Mesendoderm (in vitro differentiated cells): ENCODE measurements at regions not wholly inside any gene's neighbourhood (a gene's known extent, or its start where the extent isn't known, plus 50 kb on each side); places are given as distances from the start of the nearest gene placed in this dataset.

ENCODE experiments used
- DNase-seq: peaks from one replicate; pipeline ENCODE4 v3.0.0; 2013
- H2AK5ac ChIP-seq: 2 replicates; pipeline ENCODE4 v1.6.1; 2013; ENCODE audit warnings: low read length, inconsistent platforms
- H2BK120ac ChIP-seq: 2 replicates; pipeline ENCODE4 v1.6.1; 2013; ENCODE audit warnings: low read depth, mild to moderate bottlenecking, low read length, moderate library complexity, mixed read lengths
- H2BK15ac ChIP-seq: replicated peaks from 2 replicates; pipeline ENCODE4 v1.6.1; 2013; ENCODE audit warnings: low read depth, mild to moderate bottlenecking, moderate library complexity
- H2BK5ac ChIP-seq: 2 replicates; pipeline ENCODE4 v1.6.1; 2013; ENCODE audit warnings: low read length, inconsistent platforms
- H3K18ac ChIP-seq: 2 replicates; pipeline ENCODE4 v1.6.1; 2013; ENCODE audit warnings: mild to moderate bottlenecking, low read length, mixed read lengths
- H3K23ac ChIP-seq: one replicate; pipeline ENCODE4 v1.6.1; 2013; ENCODE audit warnings: low read length
- H3K27ac ChIP-seq: 2 replicates; pipeline ENCODE4 v1.5.1; 2013; ENCODE audit warnings: low read depth, mild to moderate bottlenecking, inconsistent platforms, low read length, moderate library complexity
- H3K27me3 ChIP-seq: 2 replicates; pipeline ENCODE4 v1.6.1; 2013; ENCODE audit warnings: low read length, control low read depth, mild to moderate bottlenecking, inconsistent platforms; ENCODE audit not compliant: insufficient read depth, poor library complexity
- H3K36me3 ChIP-seq: 2 replicates; pipeline ENCODE4 v1.6.1; 2013; ENCODE audit warnings: low read length, inconsistent platforms; ENCODE audit not compliant: control insufficient read depth, insufficient read depth
- H3K4ac ChIP-seq: one replicate; pipeline ENCODE4 v1.6.1; 2013; ENCODE audit warnings: low read depth, mild to moderate bottlenecking, low read length, moderate library complexity
- H3K4me1 ChIP-seq: 2 replicates; pipeline ENCODE4 v1.6.1; 2013; ENCODE audit warnings: low read depth, low read length, inconsistent platforms; ENCODE audit not compliant: control insufficient read depth
- H3K4me2 ChIP-seq: 2 replicates; pipeline ENCODE4 v1.6.1; 2013; ENCODE audit warnings: low read length
- H3K4me3 ChIP-seq: 2 replicates; pipeline ENCODE4 v1.5.1; 2013; ENCODE audit warnings: mild to moderate bottlenecking, low read length
- H3K56ac ChIP-seq: one replicate; pipeline ENCODE4 v1.6.1; 2013; ENCODE audit warnings: low read length
- H3K79me1 ChIP-seq: 2 replicates; pipeline ENCODE4 v1.6.1; 2013; ENCODE audit warnings: low read length, inconsistent platforms
- H3K79me2 ChIP-seq: 2 replicates; pipeline ENCODE4 v1.6.1; 2013; ENCODE audit warnings: mild to moderate bottlenecking, low read length; ENCODE audit not compliant: control insufficient read depth, insufficient read depth
- H3K9ac ChIP-seq: 2 replicates; pipeline ENCODE4 v1.6.1; 2013; ENCODE audit warnings: low read length, inconsistent platforms
- H4K5ac ChIP-seq: one replicate; pipeline ENCODE4 v1.6.1; 2013; ENCODE audit warnings: low read length
- H4K8ac ChIP-seq: one replicate; pipeline ENCODE4 v1.6.1; 2013; ENCODE audit warnings: low read depth, mild to moderate bottlenecking, control low read depth, low read length, moderate library complexity
- WGBS: extraction: QIAGEN DNeasy Blood & Tissue Kit; methylation state at CpG from one replicate; pipeline ENCODE4 v1.1.7; 2013; ENCODE audit warnings: low lambda C conversion rate, missing lambda C conversion rate; ENCODE audit not compliant: insufficient coverage; ENCODE audit errors: extremely low coverage; 5-methylcytosine and 5-hydroxymethylcytosine counted together

GRCh38 chr12:53816360-53817020, 64.7 kb upstream of the CISTR start:
- no peaks in the 10 kb centered on the region for H3K79me2 ChIP-seq
- no peak overlapping the region for H3K23ac ChIP-seq
- no peak overlapping the region for H2AK5ac ChIP-seq
- no peak overlapping the region for H3K9ac ChIP-seq
- no peaks in the 10 kb centered on the region for H3K36me3 ChIP-seq
- H4K5ac ChIP-seq: no peak overlapping the region
- H2BK5ac ChIP-seq: no peak overlapping the region
- no peak overlapping the region for H2BK120ac ChIP-seq
- H3K4me2 ChIP-seq: no peak overlapping the region
- no peak overlapping the region for H4K8ac ChIP-seq
- no peaks in the 10 kb centered on the region for H3K4me1 ChIP-seq
- H3K27me3 ChIP-seq: no peaks in the 10 kb centered on the region
- no peak overlapping the region for H3K18ac ChIP-seq
- no peak overlapping the region for H2BK15ac ChIP-seq
- no peak overlapping the region for H3K27ac ChIP-seq
- no peak overlapping the region for H3K56ac ChIP-seq
- no peak for DNase-seq
- H3K4ac ChIP-seq: no peak overlapping the region
- H3K4me3 ChIP-seq: no peak overlapping the region
- WGBS: no CpG with 5 or more reads among the region's 4 CpGs
- H3K79me1 ChIP-seq: no peaks in the 10 kb centered on the region

DNA sequence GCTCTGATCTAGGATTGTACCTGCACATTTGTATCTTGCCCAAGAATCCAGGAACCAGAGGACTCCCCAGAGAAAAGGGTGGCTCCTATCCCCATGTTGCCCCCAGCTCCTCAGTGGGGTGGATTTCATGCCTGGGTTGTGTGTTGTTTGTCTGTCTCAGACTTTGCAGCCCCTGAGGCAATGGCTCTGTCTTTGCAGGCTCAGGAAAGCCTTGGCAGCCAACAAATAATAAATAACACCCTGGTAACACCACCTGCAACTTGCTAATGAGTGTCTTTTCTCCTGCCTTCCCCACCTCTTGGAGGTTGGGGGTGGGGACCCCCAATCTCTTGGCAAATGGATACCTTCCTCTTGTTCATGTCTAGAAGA, 65.2 kb upstream of the CISTR start:
- Histone ChIP-seq H3K27me3 (no peaks in the 10 kb centered on the region), H4K8ac (no peak overlapping the region), H3K27ac (no peak overlapping the region), H3K18ac (no peak overlapping the region), H3K4ac (no peak overlapping the region), H3K4me2 (no peak overlapping the region), H3K36me3 (no peaks in the 10 kb centered on the region), H3K4me3 (no peak overlapping the region), H3K9ac (no peak overlapping the region), H3K79me2 (no peaks in the 10 kb centered on the region), H3K23ac (no peak overlapping the region), H2AK5ac (no peak overlapping the region), H2BK120ac (no peak overlapping the region), H4K5ac (no peak overlapping the region), H3K56ac (no peak overlapping the region), H3K79me1 (no peaks in the 10 kb centered on the region), H2BK5ac (no peak overlapping the region), H2BK15ac (no peak overlapping the region), H3K4me1 (no peaks in the 10 kb centered on the region)
- no peak for DNase-seq

DNA sequence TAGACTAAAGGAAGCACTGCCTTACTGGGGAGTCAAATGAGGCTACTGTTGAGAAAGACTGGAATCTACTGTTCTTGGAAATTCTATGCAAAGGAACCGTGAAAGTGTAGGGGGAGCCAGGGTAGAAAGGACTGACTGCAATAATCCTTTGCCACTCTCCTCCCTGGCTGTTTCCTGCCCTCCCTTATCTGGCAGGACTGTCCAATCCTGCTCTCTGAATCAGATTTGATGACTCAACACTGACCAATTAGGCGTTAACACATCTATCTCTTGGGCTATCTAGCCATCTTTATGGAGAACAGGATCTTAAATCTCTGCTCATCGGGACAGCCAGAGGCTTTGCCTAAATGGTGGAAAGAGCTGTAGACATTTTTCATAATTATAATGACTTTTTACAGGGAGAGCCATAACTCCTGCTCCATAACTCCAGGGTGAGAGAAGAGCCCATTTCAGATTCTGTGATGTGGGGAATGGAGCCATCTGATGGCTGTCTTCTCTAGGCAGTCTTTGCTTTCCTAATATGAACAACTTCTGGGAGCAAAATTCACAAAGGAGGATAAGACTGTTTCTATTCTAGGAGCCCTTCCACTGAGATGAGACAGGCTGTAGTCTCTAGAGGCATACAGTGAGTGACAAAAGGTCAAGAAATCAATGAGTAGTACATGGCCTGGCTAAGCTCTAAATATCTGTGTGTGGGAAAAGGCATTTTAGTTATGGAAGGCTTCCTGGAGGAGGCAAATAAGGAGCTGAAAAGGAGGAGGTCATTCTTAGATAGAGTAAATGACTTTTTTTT, 68.9 kb upstream of the CISTR start:
- Histone ChIP-seq H3K23ac (no peak overlapping the region), H3K79me1 (no peaks in the 10 kb centered on the region), H2AK5ac (no peak overlapping the region), H3K4me2 (no peak overlapping the region), H3K79me2 (no peaks in the 10 kb centered on the region), H2BK5ac (no peak overlapping the region), H3K9ac (no peak overlapping the region), H3K4me1 (no peaks in the 10 kb centered on the region), H3K18ac (no peak overlapping the region), H2BK120ac (no peak overlapping the region), H4K8ac (no peak overlapping the region), H3K56ac (no peak overlapping the region), H3K27me3 (no peaks in the 10 kb centered on the region), H2BK15ac (no peak overlapping the region), H3K4ac (no peak overlapping the region), H3K4me3 (no peak overlapping the region), H3K27ac (no peak overlapping the region), H4K5ac (no peak overlapping the region), H3K36me3 (no peaks in the 10 kb centered on the region)
- whole genome bisulfite sequencing: no CpG with 5 or more reads among the region's 3 CpGs
- peak; percentile 29 for DNase-seq

DNA sequence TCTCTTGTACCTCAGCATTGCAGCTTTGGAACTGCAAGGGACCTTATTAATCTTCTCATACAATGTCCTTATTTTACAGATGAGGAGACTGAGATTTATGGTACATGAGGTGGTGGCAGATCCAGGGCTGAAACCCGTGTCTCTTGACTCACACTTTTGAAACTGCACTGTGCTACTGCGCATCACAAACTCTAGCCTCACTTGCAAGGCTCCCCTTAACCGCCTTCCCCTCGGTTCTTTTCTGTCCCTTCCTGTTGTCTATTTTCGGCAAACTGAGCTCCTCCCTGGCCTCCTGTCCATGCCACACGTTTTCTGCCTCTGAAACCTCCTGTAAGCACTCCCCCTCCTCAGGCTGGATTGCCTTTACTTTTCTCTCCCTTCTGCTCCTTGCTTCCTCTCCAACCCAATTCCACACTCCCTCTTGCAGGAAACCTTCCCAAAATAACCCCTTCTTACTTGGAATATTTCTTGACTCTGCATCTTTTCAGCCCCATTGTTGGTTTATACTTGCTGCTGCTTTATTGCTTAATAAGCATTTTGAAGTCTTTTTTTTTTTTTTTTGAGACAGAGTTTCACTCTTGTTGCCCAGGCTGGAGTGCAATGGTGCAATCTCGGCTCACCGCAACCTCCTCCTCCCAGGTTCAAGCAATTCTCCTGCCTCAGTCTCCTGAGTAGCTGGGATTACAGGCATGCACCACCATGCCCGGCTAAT, 72.4 kb upstream of the CISTR start:
- Histone ChIP-seq H3K4me1 (no peaks in the 10 kb centered on the region), H2BK15ac (no peak overlapping the region), H3K36me3 (no peaks in the 10 kb centered on the region), H2BK120ac (no peak overlapping the region), H3K4ac (no peak overlapping the region), H3K27me3 (no peaks in the 10 kb centered on the region), H3K23ac (no peak overlapping the region), H2BK5ac (no peak overlapping the region), H3K79me1 (no peaks in the 10 kb centered on the region), H4K5ac (no peak overlapping the region), H3K9ac (no peak overlapping the region), H3K79me2 (no peaks in the 10 kb centered on the region), H4K8ac (no peak overlapping the region), H3K4me2 (no peak overlapping the region), H3K4me3 (no peak overlapping the region), H3K27ac (no peak overlapping the region), H2AK5ac (no peak overlapping the region), H3K18ac (no peak overlapping the region), H3K56ac (no peak overlapping the region)
- no peak for DNase-seq
- no CpG with 5 or more reads among the region's 9 CpGs for WGBS

DNA sequence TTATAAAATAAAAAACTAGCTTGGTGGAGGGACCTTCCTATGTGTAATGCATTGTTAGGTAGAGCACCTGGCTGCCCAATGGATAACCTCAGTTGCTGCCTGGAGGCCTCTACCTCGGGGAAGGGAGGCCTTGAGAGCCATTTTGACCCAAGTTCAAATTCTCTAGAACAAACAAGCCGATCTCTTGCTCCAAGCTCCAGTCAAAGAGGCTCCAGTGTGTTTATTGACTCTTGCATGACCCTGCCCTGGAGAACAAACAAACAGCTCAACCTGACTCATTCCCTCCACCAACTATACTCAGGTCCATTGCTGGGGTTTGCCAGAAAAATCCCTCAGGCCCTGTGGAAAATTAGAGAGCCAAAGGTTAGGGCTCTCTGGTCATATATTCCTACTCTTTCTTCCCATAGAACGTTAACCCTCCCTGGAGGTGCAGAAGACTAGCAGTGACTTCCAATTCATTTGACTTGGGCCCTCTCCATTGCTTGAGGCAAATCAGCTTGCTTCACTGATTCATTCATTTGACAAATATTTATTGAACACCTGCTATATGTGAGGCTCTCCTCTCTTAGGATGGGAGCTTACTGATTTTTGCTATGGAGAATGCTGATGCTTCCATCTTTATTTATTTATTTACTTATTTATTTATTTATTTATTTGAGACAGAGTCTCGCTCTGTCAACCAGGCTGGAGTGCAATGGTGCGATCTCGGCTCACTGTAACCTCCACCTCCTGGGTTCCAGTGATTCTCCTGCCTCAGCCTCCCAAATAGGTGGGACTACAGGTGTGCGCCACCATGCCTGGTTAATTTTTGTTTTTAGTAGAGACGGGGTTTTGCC, 73.7 kb upstream of the CISTR start:
- H3K56ac ChIP-seq: no peak overlapping the region
- H3K9ac ChIP-seq: no peak overlapping the region
- no CpG with 5 or more reads among the region's 8 CpGs for WGBS
- H3K4me1 ChIP-seq: no peaks in the 10 kb centered on the region
- H2BK120ac ChIP-seq: no peak overlapping the region
- H3K27ac ChIP-seq: no peak overlapping the region
- H3K27me3 ChIP-seq: no peaks in the 10 kb centered on the region
- no peak overlapping the region for H4K5ac ChIP-seq
- no peak overlapping the region for H3K4me2 ChIP-seq
- H2BK5ac ChIP-seq: no peak overlapping the region
- H3K4me3 ChIP-seq: no peak overlapping the region
- no peaks in the 10 kb centered on the region for H3K36me3 ChIP-seq
- no peak for DNase-seq
- H3K4ac ChIP-seq: no peak overlapping the region
- no peak overlapping the region for H3K23ac ChIP-seq
- H3K79me2 ChIP-seq: no peaks in the 10 kb centered on the region
- H3K18ac ChIP-seq: no peak overlapping the region
- no peak overlapping the region for H2AK5ac ChIP-seq
- no peak overlapping the region for H2BK15ac ChIP-seq
- no peaks in the 10 kb centered on the region for H3K79me1 ChIP-seq
- H4K8ac ChIP-seq: no peak overlapping the region
